Mesendoderm (in vitro differentiated cells): ENCODE measurements at regions not wholly inside any gene's neighbourhood (a gene's known extent, or its start where the extent isn't known, plus 50 kb on each side); places are given as distances from the start of the nearest gene placed in this dataset.

Experiments
- DNase-seq: peaks from one replicate; pipeline ENCODE4 v3.0.0; 2013
- H2AK5ac ChIP-seq: 2 replicates; pipeline ENCODE4 v1.6.1; 2013; ENCODE audit warnings: low read length, inconsistent platforms
- H2BK120ac ChIP-seq: 2 replicates; pipeline ENCODE4 v1.6.1; 2013; ENCODE audit warnings: low read depth, mild to moderate bottlenecking, low read length, moderate library complexity, mixed read lengths
- H2BK15ac ChIP-seq: replicated peaks from 2 replicates; pipeline ENCODE4 v1.6.1; 2013; ENCODE audit warnings: low read depth, mild to moderate bottlenecking, moderate library complexity
- H2BK5ac ChIP-seq: 2 replicates; pipeline ENCODE4 v1.6.1; 2013; ENCODE audit warnings: low read length, inconsistent platforms
- H3K18ac ChIP-seq: 2 replicates; pipeline ENCODE4 v1.6.1; 2013; ENCODE audit warnings: mild to moderate bottlenecking, low read length, mixed read lengths
- H3K23ac ChIP-seq: one replicate; pipeline ENCODE4 v1.6.1; 2013; ENCODE audit warnings: low read length
- H3K27ac ChIP-seq: 2 replicates; pipeline ENCODE4 v1.5.1; 2013; ENCODE audit warnings: low read depth, mild to moderate bottlenecking, inconsistent platforms, low read length, moderate library complexity
- H3K27me3 ChIP-seq: 2 replicates; pipeline ENCODE4 v1.6.1; 2013; ENCODE audit warnings: low read length, control low read depth, mild to moderate bottlenecking, inconsistent platforms; ENCODE audit not compliant: insufficient read depth, poor library complexity
- H3K36me3 ChIP-seq: 2 replicates; pipeline ENCODE4 v1.6.1; 2013; ENCODE audit warnings: low read length, inconsistent platforms; ENCODE audit not compliant: control insufficient read depth, insufficient read depth
- H3K4ac ChIP-seq: one replicate; pipeline ENCODE4 v1.6.1; 2013; ENCODE audit warnings: low read depth, mild to moderate bottlenecking, low read length, moderate library complexity
- H3K4me1 ChIP-seq: 2 replicates; pipeline ENCODE4 v1.6.1; 2013; ENCODE audit warnings: low read depth, low read length, inconsistent platforms; ENCODE audit not compliant: control insufficient read depth
- H3K4me2 ChIP-seq: 2 replicates; pipeline ENCODE4 v1.6.1; 2013; ENCODE audit warnings: low read length
- H3K4me3 ChIP-seq: 2 replicates; pipeline ENCODE4 v1.5.1; 2013; ENCODE audit warnings: mild to moderate bottlenecking, low read length
- H3K56ac ChIP-seq: one replicate; pipeline ENCODE4 v1.6.1; 2013; ENCODE audit warnings: low read length
- H3K79me1 ChIP-seq: 2 replicates; pipeline ENCODE4 v1.6.1; 2013; ENCODE audit warnings: low read length, inconsistent platforms
- H3K79me2 ChIP-seq: 2 replicates; pipeline ENCODE4 v1.6.1; 2013; ENCODE audit warnings: mild to moderate bottlenecking, low read length; ENCODE audit not compliant: control insufficient read depth, insufficient read depth
- H3K9ac ChIP-seq: 2 replicates; pipeline ENCODE4 v1.6.1; 2013; ENCODE audit warnings: low read length, inconsistent platforms
- H4K5ac ChIP-seq: one replicate; pipeline ENCODE4 v1.6.1; 2013; ENCODE audit warnings: low read length
- H4K8ac ChIP-seq: one replicate; pipeline ENCODE4 v1.6.1; 2013; ENCODE audit warnings: low read depth, mild to moderate bottlenecking, control low read depth, low read length, moderate library complexity
- WGBS: extraction: QIAGEN DNeasy Blood & Tissue Kit; methylation state at CpG from one replicate; pipeline ENCODE4 v1.1.7; 2013; ENCODE audit warnings: low lambda C conversion rate, missing lambda C conversion rate; ENCODE audit not compliant: insufficient coverage; ENCODE audit errors: extremely low coverage; 5-methylcytosine and 5-hydroxymethylcytosine counted together

- Histone ChIP-seq H3K4me3 (no peak overlapping the region), H3K9ac (no peak overlapping the region), H4K8ac (no peak overlapping the region), H3K79me1 (no peaks in the 10 kb centered on the region), H2BK120ac (no peak overlapping the region), H2AK5ac (no peak overlapping the region), H3K4ac (no peak overlapping the region), H2BK15ac (no peak overlapping the region), H3K27ac (no peak overlapping the region), H4K5ac (no peak overlapping the region), H3K27me3 (no peaks in the 10 kb centered on the region), H2BK5ac (no peak overlapping the region), H3K4me2 (no peak overlapping the region), H3K18ac (no peak overlapping the region), H3K36me3 (no peaks in the 10 kb centered on the region), H3K79me2 (no peaks in the 10 kb centered on the region), H3K4me1 (peaks cover 1% of the 10 kb centered on the region), H3K23ac (no peak overlapping the region), H3K56ac (no peak overlapping the region)
- no peak for DNase-seq
- WGBS, result no CpG with 5 or more reads among the region's 1 CpG
These were observed 100.7 kb upstream of the LMCD1 start for GRCh38 chr3:8400911-8401310.

- WGBS, result no CpG with 5 or more reads among the region's 1 CpG
- H3K4me2 ChIP-seq, result no peak overlapping the region
- H3K4me3 ChIP-seq, result no peak overlapping the region
- no peak overlapping the region for H3K18ac ChIP-seq
- no peak overlapping the region for H3K56ac ChIP-seq
- H4K8ac ChIP-seq, result no peak overlapping the region
- H2BK5ac ChIP-seq, result no peak overlapping the region
- no peak for DNase-seq
- H3K27ac ChIP-seq, result no peak overlapping the region
- no peak overlapping the region for H3K4ac ChIP-seq
- H2AK5ac ChIP-seq, result no peak overlapping the region
- H3K23ac ChIP-seq, result no peak overlapping the region
- H2BK15ac ChIP-seq, result no peak overlapping the region
- peaks cover 1% of the 10 kb centered on the region for H3K4me1 ChIP-seq
- H3K36me3 ChIP-seq, result no peaks in the 10 kb centered on the region
- no peak overlapping the region for H3K9ac ChIP-seq
- H3K27me3 ChIP-seq, result no peaks in the 10 kb centered on the region
- no peak overlapping the region for H4K5ac ChIP-seq
- H2BK120ac ChIP-seq, result no peak overlapping the region
- no peaks in the 10 kb centered on the region for H3K79me2 ChIP-seq
- H3K79me1 ChIP-seq, result no peaks in the 10 kb centered on the region
These were observed 97.6 kb upstream of the LMCD1 start for GRCh38 chr3:8403996-8404395.

GRCh38 chr3:8405144-8405543 is 96.5 kb upstream of the LMCD1 start:
- Histone ChIP-seq H3K36me3 (no peaks in the 10 kb centered on the region), H2BK120ac (no peak overlapping the region), H3K4me2 (no peak overlapping the region), H3K4me3 (no peak overlapping the region), H3K4me1 (peaks cover 1% of the 10 kb centered on the region), H4K8ac (no peak overlapping the region), H3K56ac (no peak overlapping the region), H3K79me2 (no peaks in the 10 kb centered on the region), H3K4ac (no peak overlapping the region), H3K27ac (no peak overlapping the region), H3K18ac (no peak overlapping the region), H3K23ac (no peak overlapping the region), H2BK15ac (no peak overlapping the region), H3K79me1 (no peaks in the 10 kb centered on the region), H3K9ac (no peak overlapping the region), H2AK5ac (no peak overlapping the region), H4K5ac (no peak overlapping the region), H3K27me3 (no peaks in the 10 kb centered on the region), H2BK5ac (no peak overlapping the region)
- no peak for DNase-seq
- WGBS, result no CpG with 5 or more reads among the region's 2 CpGs

- no CpG with 5 or more reads among the region's 1 CpG for WGBS
- H2BK15ac ChIP-seq, result no peak overlapping the region
- no peak overlapping the region for H3K4me3 ChIP-seq
These were observed 95.1 kb upstream of the LMCD1 start for GRCh38 chr3:8406479-8406878.

GRCh38 chr3:8413337-8413926 is 88.2 kb upstream of the LMCD1 start:
- WGBS, result no CpG with 5 or more reads among the region's 7 CpGs
- Histone ChIP-seq H4K8ac (no peak overlapping the region), H3K4me1 (no peaks in the 10 kb centered on the region), H3K56ac (no peak overlapping the region), H3K27ac (no peak overlapping the region), H3K4me3 (no peak overlapping the region), H2BK120ac (no peak overlapping the region), H3K27me3 (no peaks in the 10 kb centered on the region), H4K5ac (no peak overlapping the region), H2BK5ac (no peak overlapping the region), H3K79me2 (no peaks in the 10 kb centered on the region), H3K18ac (no peak overlapping the region), H2BK15ac (no peak overlapping the region), H3K79me1 (no peaks in the 10 kb centered on the region), H3K9ac (no peak overlapping the region), H3K4me2 (no peak overlapping the region), H2AK5ac (no peak overlapping the region), H3K23ac (no peak overlapping the region), H3K36me3 (no peaks in the 10 kb centered on the region), H3K4ac (no peak overlapping the region)
- no peak for DNase-seq

More at GRCh38 chr3:8406479-8406878, 95.1 kb upstream of the LMCD1 start:
- Histone ChIP-seq H3K4ac (no peak overlapping the region), H3K36me3 (no peaks in the 10 kb centered on the region), H3K18ac (no peak overlapping the region), H2BK120ac (no peak overlapping the region), H3K27me3 (no peaks in the 10 kb centered on the region), H4K5ac (no peak overlapping the region), H3K4me2 (no peak overlapping the region), H3K79me2 (no peaks in the 10 kb centered on the region), H2BK5ac (no peak overlapping the region), H3K79me1 (no peaks in the 10 kb centered on the region), H3K56ac (no peak overlapping the region), H3K27ac (no peak overlapping the region), H2AK5ac (no peak overlapping the region), H3K9ac (no peak overlapping the region), H3K23ac (no peak overlapping the region), H4K8ac (no peak overlapping the region), H3K4me1 (peaks cover 1% of the 10 kb centered on the region)
- no peak for DNase-seq

- Histone ChIP-seq H4K5ac (no peak overlapping the region), H2BK120ac (no peak overlapping the region), H3K79me2 (no peaks in the 10 kb centered on the region), H4K8ac (no peak overlapping the region), H3K4me1 (no peaks in the 10 kb centered on the region), H3K27me3 (no peaks in the 10 kb centered on the region), H2BK5ac (no peak overlapping the region), H3K79me1 (no peaks in the 10 kb centered on the region), H3K56ac (no peak overlapping the region), H3K4me2 (no peak overlapping the region), H3K23ac (no peak overlapping the region), H3K9ac (no peak overlapping the region), H2BK15ac (no peak overlapping the region), H2AK5ac (no peak overlapping the region), H3K4me3 (no peak overlapping the region), H3K4ac (no peak overlapping the region), H3K36me3 (no peaks in the 10 kb centered on the region), H3K27ac (no peak overlapping the region), H3K18ac (peak overlapping the region; percentile 16)
- DNase-seq, result peak; percentile 60
- no CpG with 5 or more reads among the region's 4 CpGs for WGBS
These were observed 84.7 kb upstream of the LMCD1 start for GRCh38 chr3:8416965-8417364.
